ENCODE measurements at regions not wholly inside any gene's neighbourhood (a gene's known extent, or its start where the extent isn't known, plus 50 kb on each side); places are given as distances from the start of the nearest gene placed in this dataset.

GRCh38 chr3:24853685-24854490 is 359.2 kb upstream of the THRB start:
- no peaks in the 10 kb centered on the region for H3K27me3 ChIP-seq (ENCODE audit: control insufficient read depth, insufficient read depth, low read length)
- H3K9ac ChIP-seq (ENCODE audit: low read depth, low read length): no peak overlapping the region
- H3K4me1 ChIP-seq (ENCODE audit: control insufficient read depth, insufficient read depth, low read length): no peaks in the 10 kb centered on the region
- no peaks in the 10 kb centered on the region for H3K36me3 ChIP-seq (ENCODE audit: insufficient read depth, low read length)
- H3K4me3 ChIP-seq (ENCODE audit: low read length): no peak overlapping the region
- no peaks in the 10 kb centered on the region for H3K9me3 ChIP-seq (replicated peaks; ENCODE audit: low read length)
- H3K4me2 ChIP-seq (ENCODE audit: low read length): no peak overlapping the region

DNA sequence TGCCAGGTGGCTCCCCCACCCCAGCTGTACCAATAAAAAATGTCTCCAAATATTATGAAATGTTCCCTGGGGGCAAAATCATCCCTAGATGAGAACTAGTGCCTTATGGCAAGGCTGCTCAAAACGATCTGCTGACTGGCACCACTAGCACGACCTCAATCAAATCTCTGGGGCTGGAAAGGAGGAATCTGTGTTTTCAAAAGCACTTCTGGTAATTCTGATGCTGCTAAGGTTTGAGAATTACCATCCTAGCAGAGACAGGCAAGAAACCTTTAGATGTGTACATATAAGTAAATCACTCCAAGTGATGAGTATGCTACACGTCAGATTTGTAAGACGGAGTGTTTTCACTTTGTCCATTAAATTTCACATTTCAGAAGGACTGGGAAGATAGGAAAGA is 360.1 kb upstream of the THRB start:
- no peaks in the 10 kb centered on the region for H3K36me3 ChIP-seq (ENCODE audit: insufficient read depth, low read length)
- no peak overlapping the region for H3K4me2 ChIP-seq (ENCODE audit: low read length)
- no peak overlapping the region for H3K4me3 ChIP-seq (ENCODE audit: low read length)
- no peaks in the 10 kb centered on the region for H3K4me1 ChIP-seq (ENCODE audit: control insufficient read depth, insufficient read depth, low read length)
- no peaks in the 10 kb centered on the region for H3K27me3 ChIP-seq (ENCODE audit: control insufficient read depth, insufficient read depth, low read length)
- H3K9me3 ChIP-seq (replicated peaks; ENCODE audit: low read length): no peaks in the 10 kb centered on the region
- no peak overlapping the region for H3K9ac ChIP-seq (ENCODE audit: low read depth, low read length)

DNA sequence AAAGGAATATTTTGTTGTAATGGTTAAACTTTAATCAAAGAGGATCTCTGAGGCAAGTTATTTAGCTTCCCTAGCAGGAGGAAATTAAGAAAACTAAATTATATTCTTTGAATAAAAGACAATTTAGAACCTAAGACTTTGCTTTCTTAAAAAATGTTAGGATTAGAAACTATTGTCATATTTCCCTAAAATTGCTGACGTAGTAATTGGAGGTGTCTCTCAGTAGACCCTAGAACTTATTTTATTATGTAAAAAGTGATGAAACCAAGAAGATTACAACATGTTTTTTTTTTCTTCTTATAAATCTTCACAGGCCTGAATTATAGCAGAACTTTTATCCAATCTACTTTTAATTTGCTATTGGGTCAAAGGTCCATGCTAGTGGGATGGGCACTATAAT is 363.3 kb upstream of the THRB start:
- Histone ChIP-seq H3K4me2 (ENCODE audit: low read length) (no peak overlapping the region), H3K4me1 (ENCODE audit: control insufficient read depth, insufficient read depth, low read length) (no peaks in the 10 kb centered on the region), H3K36me3 (ENCODE audit: insufficient read depth, low read length) (no peaks in the 10 kb centered on the region), H3K9ac (ENCODE audit: low read depth, low read length) (no peak overlapping the region), H3K9me3 (replicated peaks; ENCODE audit: low read length) (no peaks in the 10 kb centered on the region), H3K4me3 (ENCODE audit: low read length) (no peak overlapping the region), H3K27me3 (ENCODE audit: control insufficient read depth, insufficient read depth, low read length) (no peaks in the 10 kb centered on the region)

GRCh38 chr3:24863215-24863614 is 368.6 kb upstream of the THRB start:
- Histone ChIP-seq H3K4me3 (ENCODE audit: low read length) (no peak overlapping the region), H3K9me3 (replicated peaks; ENCODE audit: low read length) (no peaks in the 10 kb centered on the region), H3K4me2 (ENCODE audit: low read length) (no peak overlapping the region), H3K4me1 (ENCODE audit: control insufficient read depth, insufficient read depth, low read length) (no peaks in the 10 kb centered on the region), H3K36me3 (ENCODE audit: insufficient read depth, low read length) (no peaks in the 10 kb centered on the region), H3K27me3 (ENCODE audit: control insufficient read depth, insufficient read depth, low read length) (no peaks in the 10 kb centered on the region), H3K9ac (ENCODE audit: low read depth, low read length) (no peak overlapping the region)

- no peak overlapping the region for H3K9ac ChIP-seq (ENCODE audit: low read depth, low read length)
- H3K27me3 ChIP-seq (ENCODE audit: control insufficient read depth, insufficient read depth, low read length): no peaks in the 10 kb centered on the region
- no peaks in the 10 kb centered on the region for H3K4me1 ChIP-seq (ENCODE audit: control insufficient read depth, insufficient read depth, low read length)
- H3K4me2 ChIP-seq (ENCODE audit: low read length): no peak overlapping the region
- H3K36me3 ChIP-seq (ENCODE audit: insufficient read depth, low read length): no peaks in the 10 kb centered on the region
- no peak overlapping the region for H3K4me3 ChIP-seq (ENCODE audit: low read length)
- H3K9me3 ChIP-seq (replicated peaks; ENCODE audit: low read length): no peaks in the 10 kb centered on the region
Measured at GRCh38 chr3:24867783-24868182, 373.1 kb upstream of the THRB start.

DNA sequence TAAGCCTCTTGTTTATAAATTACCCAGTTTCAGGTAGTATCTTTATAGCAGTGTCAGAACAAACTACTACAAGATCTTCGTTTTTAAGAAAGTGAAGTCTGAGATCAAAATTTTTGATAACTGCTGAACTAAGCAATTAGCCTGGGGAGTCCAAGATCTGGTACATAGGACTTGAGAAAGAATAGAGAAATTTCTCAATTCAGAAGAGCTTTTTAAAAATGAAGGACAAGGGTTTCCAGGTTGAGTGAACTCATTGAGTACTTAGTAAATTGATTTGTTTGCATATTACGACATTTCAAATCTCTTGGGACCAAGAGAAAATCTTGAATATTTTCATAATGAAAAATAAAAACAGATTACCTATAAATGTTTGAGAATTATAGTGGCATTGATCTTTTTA is 386.6 kb upstream of the THRB start:
- Histone ChIP-seq H3K4me2 (ENCODE audit: low read length) (no peak overlapping the region), H3K27me3 (ENCODE audit: control insufficient read depth, insufficient read depth, low read length) (no peaks in the 10 kb centered on the region), H3K36me3 (ENCODE audit: insufficient read depth, low read length) (no peaks in the 10 kb centered on the region), H3K9me3 (replicated peaks; ENCODE audit: low read length) (no peaks in the 10 kb centered on the region), H3K4me1 (ENCODE audit: control insufficient read depth, insufficient read depth, low read length) (no peaks in the 10 kb centered on the region), H3K4me3 (ENCODE audit: low read length) (no peak overlapping the region), H3K9ac (ENCODE audit: low read depth, low read length) (no peak overlapping the region)

DNA sequence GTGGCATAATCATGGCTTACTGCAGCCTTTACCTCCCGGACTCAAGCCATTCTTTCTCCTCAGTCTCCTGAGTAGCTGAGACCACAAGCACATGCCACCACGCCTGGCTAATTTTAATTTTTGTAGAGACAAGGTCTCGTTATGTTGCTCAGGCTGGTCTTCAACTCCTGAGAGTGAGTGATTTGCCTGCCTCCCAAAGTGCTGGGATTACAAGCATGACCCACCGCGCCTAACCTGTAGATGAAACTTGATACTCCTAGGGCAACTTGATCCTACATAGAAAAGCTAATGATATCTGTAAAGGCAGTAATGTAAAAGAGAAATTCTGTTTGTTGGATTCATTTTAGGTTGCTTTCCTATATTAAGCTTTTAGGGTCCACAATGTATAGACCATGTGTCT is 391.9 kb upstream of the THRB start:
- H3K4me3 ChIP-seq (ENCODE audit: low read length): no peak overlapping the region
- no peaks in the 10 kb centered on the region for H3K9me3 ChIP-seq (replicated peaks; ENCODE audit: low read length)
- H3K36me3 ChIP-seq (ENCODE audit: insufficient read depth, low read length): no peaks in the 10 kb centered on the region

DNA sequence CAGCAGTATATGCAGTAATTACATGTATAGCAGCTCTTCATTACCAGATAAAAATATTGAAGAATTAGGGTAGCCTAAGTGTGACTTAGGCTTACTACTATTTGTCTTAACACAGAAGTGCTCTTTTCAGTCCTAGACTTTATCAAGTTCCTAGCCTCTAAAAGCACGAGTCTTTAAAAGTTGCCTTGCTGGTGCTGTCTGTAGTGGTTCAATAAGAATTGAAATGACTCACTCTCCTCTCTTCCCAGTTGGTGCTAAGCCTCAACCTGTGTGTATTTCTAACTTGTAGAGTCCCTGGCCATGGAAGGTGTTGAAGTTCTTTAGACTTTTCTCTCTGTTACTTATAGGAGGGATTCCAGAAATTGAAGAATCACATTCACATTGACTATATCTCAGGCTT is 395.4 kb upstream of the THRB start:
- H3K27me3 ChIP-seq (ENCODE audit: control insufficient read depth, insufficient read depth, low read length): no peaks in the 10 kb centered on the region
- H3K9ac ChIP-seq (ENCODE audit: low read depth, low read length): no peak overlapping the region
- no peaks in the 10 kb centered on the region for H3K4me1 ChIP-seq (ENCODE audit: control insufficient read depth, insufficient read depth, low read length)
- no peaks in the 10 kb centered on the region for H3K9me3 ChIP-seq (replicated peaks; ENCODE audit: low read length)
- no peak overlapping the region for H3K4me3 ChIP-seq (ENCODE audit: low read length)
- H3K4me2 ChIP-seq (ENCODE audit: low read length): no peak overlapping the region
- H3K36me3 ChIP-seq (ENCODE audit: insufficient read depth, low read length): no peaks in the 10 kb centered on the region

More for the DNA sequence above, 391.9 kb upstream of the THRB start:
- Histone ChIP-seq H3K9ac (ENCODE audit: low read depth, low read length) (no peak overlapping the region), H3K4me2 (ENCODE audit: low read length) (no peak overlapping the region), H3K4me1 (ENCODE audit: control insufficient read depth, insufficient read depth, low read length) (no peaks in the 10 kb centered on the region), H3K27me3 (ENCODE audit: control insufficient read depth, insufficient read depth, low read length) (no peaks in the 10 kb centered on the region)

- H3K9me3 ChIP-seq (replicated peaks; ENCODE audit: low read length): no peaks in the 10 kb centered on the region
- H3K36me3 ChIP-seq (ENCODE audit: insufficient read depth, low read length): no peaks in the 10 kb centered on the region
- no peak overlapping the region for H3K9ac ChIP-seq (ENCODE audit: low read depth, low read length)
- no peaks in the 10 kb centered on the region for H3K4me1 ChIP-seq (ENCODE audit: control insufficient read depth, insufficient read depth, low read length)
- no peak overlapping the region for H3K4me3 ChIP-seq (ENCODE audit: low read length)
- H3K27me3 ChIP-seq (ENCODE audit: control insufficient read depth, insufficient read depth, low read length): no peaks in the 10 kb centered on the region
- H3K4me2 ChIP-seq (ENCODE audit: low read length): no peak overlapping the region
Measured at GRCh38 chr3:24899373-24899772, 404.7 kb upstream of the THRB start.

DNA sequence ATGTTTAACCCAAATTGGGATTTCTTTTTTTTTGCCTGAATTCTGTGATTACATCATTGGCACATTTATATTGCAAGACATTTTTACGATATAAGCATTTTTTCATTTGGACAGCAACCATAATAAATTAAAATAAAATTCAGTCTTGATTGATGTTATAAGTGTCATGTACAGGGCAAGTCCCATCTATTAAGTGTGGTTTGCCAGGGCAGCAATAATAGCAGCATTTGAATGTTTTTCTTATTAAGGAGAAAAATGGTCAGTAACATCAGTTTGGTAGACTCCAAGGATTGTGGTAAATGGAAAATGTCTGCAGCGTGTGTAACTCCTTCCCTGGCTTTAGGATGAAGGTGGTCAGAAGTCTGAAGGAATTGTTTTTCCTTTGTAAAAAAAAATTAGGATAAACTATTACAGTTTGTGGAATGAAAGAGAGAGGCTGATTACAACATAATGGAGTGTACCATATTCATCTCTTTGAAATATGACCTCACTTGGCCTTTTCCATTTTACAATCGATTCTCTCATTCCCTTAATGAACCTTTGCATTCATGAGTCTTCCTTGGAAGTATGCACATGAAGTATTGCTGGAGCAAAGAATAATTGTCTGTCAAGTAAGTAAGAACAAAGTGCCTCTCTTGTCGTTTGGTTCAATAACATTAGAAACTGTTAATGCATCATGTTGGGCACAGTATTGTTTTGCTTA is 405.4 kb upstream of the THRB start:
- Histone ChIP-seq H3K4me3 (ENCODE audit: low read length) (no peak overlapping the region), H3K9ac (ENCODE audit: low read depth, low read length) (no peak overlapping the region), H3K4me1 (ENCODE audit: control insufficient read depth, insufficient read depth, low read length) (no peaks in the 10 kb centered on the region), H3K9me3 (replicated peaks; ENCODE audit: low read length) (no peaks in the 10 kb centered on the region), H3K36me3 (ENCODE audit: insufficient read depth, low read length) (no peaks in the 10 kb centered on the region), H3K27me3 (ENCODE audit: control insufficient read depth, insufficient read depth, low read length) (no peaks in the 10 kb centered on the region), H3K4me2 (ENCODE audit: low read length) (no peak overlapping the region)

DNA sequence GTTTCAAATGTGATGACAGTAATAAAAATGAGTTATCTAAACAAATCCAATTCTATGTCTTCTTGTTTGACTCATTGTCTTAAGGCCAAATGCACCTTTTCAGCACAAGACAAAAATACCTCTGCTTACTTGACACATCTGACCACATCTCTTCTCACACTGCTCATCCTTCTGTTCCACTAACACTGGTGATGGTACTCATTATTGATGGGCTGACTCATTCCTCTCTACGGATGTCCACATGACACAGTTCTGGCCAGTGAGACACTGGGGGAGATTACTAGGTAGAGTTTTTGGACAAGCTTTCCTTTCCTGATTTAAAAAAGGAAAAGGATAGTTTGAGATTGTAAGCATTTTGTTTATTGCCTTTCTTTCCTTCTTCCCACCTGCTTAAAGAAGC is 410.6 kb upstream of the THRB start:
- Histone ChIP-seq H3K4me3 (ENCODE audit: low read length) (no peak overlapping the region), H3K9me3 (replicated peaks; ENCODE audit: low read length) (no peaks in the 10 kb centered on the region), H3K4me1 (ENCODE audit: control insufficient read depth, insufficient read depth, low read length) (no peaks in the 10 kb centered on the region), H3K27me3 (ENCODE audit: control insufficient read depth, insufficient read depth, low read length) (no peaks in the 10 kb centered on the region), H3K9ac (ENCODE audit: low read depth, low read length) (no peak overlapping the region), H3K4me2 (ENCODE audit: low read length) (no peak overlapping the region), H3K36me3 (ENCODE audit: insufficient read depth, low read length) (no peaks in the 10 kb centered on the region)

- no peak overlapping the region for H3K4me3 ChIP-seq (ENCODE audit: low read length)
- no peaks in the 10 kb centered on the region for H3K36me3 ChIP-seq (ENCODE audit: insufficient read depth, low read length)
- H3K9me3 ChIP-seq (replicated peaks; ENCODE audit: low read length): no peaks in the 10 kb centered on the region
- no peak overlapping the region for H3K9ac ChIP-seq (ENCODE audit: low read depth, low read length)
- no peak overlapping the region for H3K4me2 ChIP-seq (ENCODE audit: low read length)
- H3K4me1 ChIP-seq (ENCODE audit: control insufficient read depth, insufficient read depth, low read length): no peaks in the 10 kb centered on the region
- no peaks in the 10 kb centered on the region for H3K27me3 ChIP-seq (ENCODE audit: control insufficient read depth, insufficient read depth, low read length)
Measured at GRCh38 chr3:24907106-24907505, 412.5 kb upstream of the THRB start.
